GM12874 (cell line): ENCODE measurements at regions not wholly inside any gene's neighbourhood (a gene's known extent, or its start where the extent isn't known, plus 50 kb on each side); places are given as distances from the start of the nearest gene placed in this dataset.

Experiments
- TF ChIP-seq, protein P1 (sequence below): IDR thresholded peaks from 2 replicates; pipeline ENCODE4 v1.5.1; 2011; ENCODE audit warnings: low read depth, mild to moderate bottlenecking, control low read depth, low read length, moderate library complexity; ENCODE audit not compliant: insufficient read depth

DNA sequence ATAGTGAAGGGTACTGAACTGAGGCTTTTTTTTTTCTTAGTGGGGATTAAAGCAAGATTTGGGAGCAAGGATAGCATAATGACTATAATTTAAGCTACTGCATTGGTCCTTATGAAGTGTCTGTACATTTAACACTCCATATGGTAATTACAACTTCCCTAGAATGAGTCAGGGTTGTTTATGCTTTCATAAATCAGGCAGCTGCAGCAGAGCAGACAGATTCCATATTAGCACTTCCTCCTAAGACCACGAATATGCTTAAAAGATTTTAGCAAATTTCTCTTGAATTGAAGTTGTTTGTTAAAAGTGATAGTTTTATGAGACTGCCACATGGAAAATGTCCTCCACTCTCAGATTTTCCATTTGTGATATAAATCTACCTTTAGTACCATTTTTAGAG, 401.1 kb upstream of the SPRY2 start:
- TF ChIP-seq, protein P1, sequence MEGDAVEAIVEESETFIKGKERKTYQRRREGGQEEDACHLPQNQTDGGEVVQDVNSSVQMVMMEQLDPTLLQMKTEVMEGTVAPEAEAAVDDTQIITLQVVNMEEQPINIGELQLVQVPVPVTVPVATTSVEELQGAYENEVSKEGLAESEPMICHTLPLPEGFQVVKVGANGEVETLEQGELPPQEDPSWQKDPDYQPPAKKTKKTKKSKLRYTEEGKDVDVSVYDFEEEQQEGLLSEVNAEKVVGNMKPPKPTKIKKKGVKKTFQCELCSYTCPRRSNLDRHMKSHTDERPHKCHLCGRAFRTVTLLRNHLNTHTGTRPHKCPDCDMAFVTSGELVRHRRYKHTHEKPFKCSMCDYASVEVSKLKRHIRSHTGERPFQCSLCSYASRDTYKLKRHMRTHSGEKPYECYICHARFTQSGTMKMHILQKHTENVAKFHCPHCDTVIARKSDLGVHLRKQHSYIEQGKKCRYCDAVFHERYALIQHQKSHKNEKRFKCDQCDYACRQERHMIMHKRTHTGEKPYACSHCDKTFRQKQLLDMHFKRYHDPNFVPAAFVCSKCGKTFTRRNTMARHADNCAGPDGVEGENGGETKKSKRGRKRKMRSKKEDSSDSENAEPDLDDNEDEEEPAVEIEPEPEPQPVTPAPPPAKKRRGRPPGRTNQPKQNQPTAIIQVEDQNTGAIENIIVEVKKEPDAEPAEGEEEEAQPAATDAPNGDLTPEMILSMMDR: no peak

DNA sequence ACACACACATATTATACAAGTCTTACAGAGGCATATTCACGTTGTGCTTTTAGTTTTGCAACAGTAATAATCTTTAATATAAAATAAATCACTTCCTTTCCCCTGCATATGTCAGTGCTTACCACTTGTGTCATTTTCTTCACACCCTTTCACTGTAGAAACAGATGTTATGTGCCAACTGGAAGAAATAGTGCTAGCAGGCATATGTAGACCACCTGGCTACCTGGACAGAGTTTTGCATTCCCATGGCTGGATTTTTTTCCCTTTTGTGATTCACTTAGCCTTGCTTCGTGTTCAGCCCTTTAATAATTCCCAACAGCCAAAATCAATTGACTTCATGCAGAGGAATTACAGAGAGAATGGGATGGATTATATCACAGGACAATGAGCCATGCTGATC, 399.1 kb upstream of the SPRY2 start:
- TF ChIP-seq, protein P1: no peak

DNA sequence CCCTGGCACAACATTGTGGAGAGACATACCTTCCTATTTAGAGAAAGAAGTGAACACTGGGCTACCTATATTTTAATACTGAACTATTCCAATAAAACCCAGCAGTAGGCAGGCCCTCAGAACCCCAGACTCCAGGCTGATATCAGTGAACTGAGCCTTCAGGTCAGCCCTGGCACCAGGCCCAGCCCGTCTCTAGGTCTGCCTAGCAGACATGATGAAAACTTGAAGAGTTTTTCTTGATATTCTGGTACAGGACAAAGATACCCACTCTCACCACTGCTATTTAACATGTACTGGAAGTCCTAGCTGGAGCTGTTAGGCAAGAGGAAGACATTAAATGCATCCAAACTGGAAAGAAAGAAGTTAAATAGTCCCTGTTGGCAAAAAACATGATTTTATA, 396.6 kb upstream of the SPRY2 start:
- TF ChIP-seq, protein P1: no peak

DNA sequence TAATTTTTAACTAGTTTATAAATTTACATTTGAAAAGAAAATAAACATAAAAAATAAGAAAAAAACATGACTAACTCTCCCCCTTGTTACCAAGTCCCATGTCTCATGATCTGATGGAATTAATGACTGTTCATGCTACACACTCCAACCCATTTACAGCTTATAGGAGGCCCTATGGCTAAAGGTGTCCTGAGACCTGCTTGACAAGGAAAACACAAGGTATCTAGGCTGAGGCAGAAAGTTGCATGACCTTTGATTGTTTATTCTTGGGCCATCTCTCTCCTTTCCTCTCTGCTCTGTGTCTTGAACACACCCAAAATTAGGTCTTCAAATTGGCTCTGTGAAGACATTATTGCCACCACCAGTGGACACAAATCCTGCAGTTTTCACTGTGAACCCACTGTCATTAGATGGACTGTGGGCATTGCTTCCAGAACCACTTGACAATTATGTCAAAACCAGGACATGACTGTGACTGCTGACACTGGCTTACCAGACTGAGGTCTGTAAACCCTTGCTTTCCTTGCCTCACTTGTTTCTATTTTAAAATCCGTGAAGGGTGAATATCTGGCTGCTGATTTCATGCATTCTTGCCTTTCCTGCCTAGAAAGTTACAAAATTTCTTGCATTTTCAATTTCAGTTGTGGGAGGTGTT, 386.5 kb upstream of the SPRY2 start:
- TF ChIP-seq, protein P1: no peak

DNA sequence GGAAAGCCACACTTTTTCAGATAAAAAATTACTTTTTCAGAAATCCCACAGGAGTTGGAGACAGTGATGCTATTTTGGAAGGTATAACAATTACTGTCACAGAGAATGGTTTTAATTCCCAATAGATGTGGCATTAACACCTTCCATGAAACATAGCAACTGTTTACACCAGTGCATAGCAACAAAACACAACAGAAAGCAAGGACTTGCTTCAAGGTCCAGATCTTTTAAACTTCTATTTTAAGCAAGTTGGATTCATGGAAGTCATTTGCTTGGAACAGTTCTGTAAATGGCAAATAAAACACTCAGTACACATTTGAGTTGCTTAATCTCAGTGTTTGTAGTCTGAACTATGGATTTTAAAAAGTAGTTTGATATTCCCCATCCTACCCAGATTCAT, 385.9 kb upstream of the SPRY2 start:
- TF ChIP-seq, protein P1: no peak

DNA sequence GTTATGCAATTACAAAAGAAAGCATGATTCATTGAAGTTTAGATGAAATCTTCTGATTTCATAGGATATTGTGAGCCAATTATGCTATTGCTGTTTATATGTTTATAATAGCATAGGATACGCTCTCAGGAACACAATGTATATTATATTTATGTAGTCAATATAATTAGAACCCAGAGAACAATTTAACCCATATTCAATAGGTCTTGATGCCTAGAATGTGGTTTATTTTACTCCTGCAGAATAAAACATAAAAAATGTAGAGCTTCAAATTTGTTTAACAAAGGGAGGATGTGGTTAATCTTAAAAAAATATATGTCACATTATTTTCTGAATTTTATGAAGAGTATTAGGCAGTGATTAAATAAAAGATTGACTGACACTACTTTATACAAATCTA, 380.8 kb upstream of the SPRY2 start:
- TF ChIP-seq, protein P1: no peak

DNA sequence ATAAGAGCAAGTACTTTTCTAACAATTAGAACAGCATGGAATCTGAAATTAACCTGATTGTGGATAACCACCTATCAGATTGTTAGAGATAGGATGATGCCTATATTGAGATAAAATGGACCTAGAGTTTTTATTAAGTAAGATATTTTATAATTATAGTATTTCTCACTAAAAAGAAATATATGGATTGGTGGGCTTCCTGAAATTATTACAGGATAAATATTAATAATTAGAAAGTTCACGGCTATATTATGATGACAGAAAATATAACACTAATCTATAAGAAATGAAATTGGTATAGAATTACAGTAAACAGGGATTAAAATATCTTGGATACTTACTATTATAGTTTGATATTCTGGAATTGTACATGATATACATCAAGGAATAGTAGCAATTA, 378.0 kb upstream of the SPRY2 start:
- TF ChIP-seq, protein P1: no peak
